Bronchial epithelial cell (primary cell): ENCODE measurements at regions not wholly inside any gene's neighbourhood (a gene's known extent, or its start where the extent isn't known, plus 50 kb on each side); places are given as distances from the start of the nearest gene placed in this dataset.

Experiments used
- DNase-seq: peaks from one replicate; pipeline ENCODE4 v3.0.0-alpha.2; 2010; ENCODE audit warnings: low read depth
- FAIRE-seq: peaks from 2 replicates; lab custom pipeline; 2011; peaks lifted over from hg19 to GRCh38; lab: Jason Lieb, UNC
- H3K27me3 ChIP-seq: 2 replicates; pipeline ENCODE4 v1.5.1; 2011; ENCODE audit warnings: low read length; ENCODE audit not compliant: control insufficient read depth, insufficient read depth
- H3K36me3 ChIP-seq: 2 replicates; pipeline ENCODE4 v1.5.1; 2011; ENCODE audit warnings: low read length; ENCODE audit not compliant: control insufficient read depth, insufficient read depth
- H3K4me3 ChIP-seq: 2 replicates; pipeline ENCODE4 v1.5.1; 2011; ENCODE audit warnings: mild to moderate bottlenecking, low read depth, low read length, control low read depth
- TF ChIP-seq, protein P1 (sequence below): IDR thresholded peaks from 2 replicates; pipeline ENCODE4 v1.5.1; 2011; ENCODE audit warnings: mild to moderate bottlenecking, moderate library complexity, low read length, control low read depth, inconsistent platforms; ENCODE audit not compliant: insufficient read depth, severe bottlenecking

DNA sequence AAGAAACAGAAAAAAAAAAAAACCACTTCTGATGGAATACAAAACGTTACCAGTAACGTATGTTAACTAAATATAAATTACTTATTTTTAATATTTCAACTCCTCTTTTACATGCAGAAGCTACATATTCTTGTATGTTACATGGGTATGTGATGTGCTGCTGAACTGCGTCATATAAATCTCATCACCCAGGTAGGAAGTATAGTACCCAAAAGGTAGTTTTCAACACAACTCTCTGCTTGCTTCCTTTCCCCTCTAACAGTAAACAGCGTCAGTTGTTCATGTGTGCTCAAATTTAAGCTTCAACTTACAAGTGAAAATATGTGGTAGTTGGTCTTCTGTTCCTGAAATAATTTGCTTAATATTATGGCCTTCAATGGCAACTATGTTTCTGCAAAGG lies 250.0 kb upstream of the RBMY1B start:
- Histone ChIP-seq H3K36me3 (no peaks in the 10 kb centered on the region), H3K4me3 (no peak overlapping the region), H3K27me3 (no peaks in the 10 kb centered on the region)
- FAIRE-seq (no peak), DNase-seq (no peak)
- TF ChIP-seq, protein P1, sequence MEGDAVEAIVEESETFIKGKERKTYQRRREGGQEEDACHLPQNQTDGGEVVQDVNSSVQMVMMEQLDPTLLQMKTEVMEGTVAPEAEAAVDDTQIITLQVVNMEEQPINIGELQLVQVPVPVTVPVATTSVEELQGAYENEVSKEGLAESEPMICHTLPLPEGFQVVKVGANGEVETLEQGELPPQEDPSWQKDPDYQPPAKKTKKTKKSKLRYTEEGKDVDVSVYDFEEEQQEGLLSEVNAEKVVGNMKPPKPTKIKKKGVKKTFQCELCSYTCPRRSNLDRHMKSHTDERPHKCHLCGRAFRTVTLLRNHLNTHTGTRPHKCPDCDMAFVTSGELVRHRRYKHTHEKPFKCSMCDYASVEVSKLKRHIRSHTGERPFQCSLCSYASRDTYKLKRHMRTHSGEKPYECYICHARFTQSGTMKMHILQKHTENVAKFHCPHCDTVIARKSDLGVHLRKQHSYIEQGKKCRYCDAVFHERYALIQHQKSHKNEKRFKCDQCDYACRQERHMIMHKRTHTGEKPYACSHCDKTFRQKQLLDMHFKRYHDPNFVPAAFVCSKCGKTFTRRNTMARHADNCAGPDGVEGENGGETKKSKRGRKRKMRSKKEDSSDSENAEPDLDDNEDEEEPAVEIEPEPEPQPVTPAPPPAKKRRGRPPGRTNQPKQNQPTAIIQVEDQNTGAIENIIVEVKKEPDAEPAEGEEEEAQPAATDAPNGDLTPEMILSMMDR = no peak

DNA sequence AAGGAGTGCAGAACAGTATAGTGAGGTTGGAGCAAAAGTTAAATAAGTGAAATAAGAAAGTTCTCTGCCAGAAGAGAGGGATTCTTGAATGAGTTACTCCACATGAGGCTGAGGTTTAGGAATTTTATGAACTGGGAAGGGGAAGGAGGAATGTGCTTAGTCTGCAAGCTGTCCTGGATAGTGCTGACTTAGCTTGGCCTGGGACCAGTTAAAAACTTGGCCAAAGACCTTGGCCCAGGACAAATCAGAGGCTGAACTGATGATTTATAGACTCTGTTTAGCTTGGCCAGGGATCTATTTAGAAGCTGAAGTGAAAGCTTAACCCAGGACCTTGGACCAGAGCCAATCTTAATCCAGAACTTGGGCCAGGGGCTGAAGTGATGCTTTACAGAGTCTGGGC lies 244.4 kb upstream of the RBMY1B start:
- H3K36me3 ChIP-seq = no peaks in the 10 kb centered on the region
- DNase-seq (no peak), FAIRE-seq (no peak)

DNA sequence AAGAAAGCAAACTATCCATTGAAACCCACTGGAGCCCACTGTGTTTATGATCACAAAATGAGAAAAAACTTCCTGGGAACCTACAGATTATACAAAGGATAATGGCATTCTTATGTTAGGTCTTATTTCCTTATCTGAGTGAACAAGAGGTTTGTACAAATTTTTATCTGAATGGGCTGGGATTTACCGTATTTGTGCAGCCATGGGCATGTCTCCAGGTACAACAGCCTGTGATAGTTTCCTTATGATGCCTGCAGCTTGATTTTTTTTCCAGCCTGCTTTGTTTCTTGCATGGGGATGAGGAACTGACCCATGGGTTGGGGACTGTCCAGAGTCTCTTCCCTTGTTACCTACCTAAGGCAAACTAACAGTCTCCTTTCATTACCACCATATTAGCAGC lies 244.0 kb upstream of the RBMY1B start:
- Histone ChIP-seq H3K4me3 (no peak overlapping the region), H3K27me3 (no peaks in the 10 kb centered on the region), H3K36me3 (no peaks in the 10 kb centered on the region)
- TF ChIP-seq, protein P1 = no peak
- FAIRE-seq (no peak), DNase-seq (no peak)

More for the DNA sequence above, 244.4 kb upstream of the RBMY1B start:
- no peaks in the 10 kb centered on the region for H3K27me3 ChIP-seq
- H3K4me3 ChIP-seq = no peak overlapping the region
- TF ChIP-seq, protein P1 = no peak

DNA sequence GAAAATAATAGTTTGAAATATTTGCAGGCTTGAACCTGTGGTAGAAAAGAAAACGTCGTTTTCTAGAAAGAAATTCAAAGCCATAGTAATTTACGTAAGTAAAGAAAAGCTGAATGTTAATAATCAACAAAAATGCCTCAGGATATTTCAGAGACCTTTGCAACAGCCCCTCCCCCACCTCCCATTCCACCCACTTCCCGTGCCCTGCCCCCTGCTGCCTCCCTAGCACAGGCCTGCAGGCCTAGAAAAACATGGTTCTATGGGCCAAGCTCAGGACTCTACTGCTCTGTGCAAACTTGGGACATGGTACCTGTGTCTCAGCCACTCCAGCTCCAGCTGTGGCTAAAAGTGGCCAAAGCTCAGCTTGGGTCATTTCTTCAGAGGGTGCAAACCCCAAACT lies 223.4 kb upstream of the RBMY1B start:
- Histone ChIP-seq H3K36me3 (no peaks in the 10 kb centered on the region), H3K4me3 (no peak overlapping the region), H3K27me3 (no peaks in the 10 kb centered on the region)
- FAIRE-seq (no peak), DNase-seq (no peak)
- TF ChIP-seq, protein P1 = no peak

DNA sequence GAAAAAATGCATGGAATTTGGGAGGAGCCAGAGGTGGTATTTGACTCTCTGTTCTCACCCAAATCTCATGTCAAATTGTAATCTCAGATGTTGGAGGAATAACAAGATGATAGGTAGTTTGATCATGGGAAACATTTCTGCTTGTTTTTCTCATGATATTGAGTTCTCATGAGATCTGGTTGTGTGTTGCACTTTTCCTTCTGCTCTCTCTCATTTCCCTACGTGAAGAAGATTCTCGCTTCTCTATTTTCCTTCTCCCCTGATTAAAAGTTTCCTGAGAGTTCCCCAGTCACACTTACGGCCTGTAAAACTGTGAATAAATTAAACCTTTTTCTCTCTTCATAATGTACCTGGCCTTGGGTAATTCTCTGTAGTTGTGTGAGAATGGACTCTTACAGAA lies 222.2 kb upstream of the RBMY1B start:
- no peak for DNase-seq
- H3K36me3 ChIP-seq = no peaks in the 10 kb centered on the region
- TF ChIP-seq, protein P1 = no peak
- no peaks in the 10 kb centered on the region for H3K27me3 ChIP-seq
- no peak overlapping the region for H3K4me3 ChIP-seq
- no peak for FAIRE-seq

DNA sequence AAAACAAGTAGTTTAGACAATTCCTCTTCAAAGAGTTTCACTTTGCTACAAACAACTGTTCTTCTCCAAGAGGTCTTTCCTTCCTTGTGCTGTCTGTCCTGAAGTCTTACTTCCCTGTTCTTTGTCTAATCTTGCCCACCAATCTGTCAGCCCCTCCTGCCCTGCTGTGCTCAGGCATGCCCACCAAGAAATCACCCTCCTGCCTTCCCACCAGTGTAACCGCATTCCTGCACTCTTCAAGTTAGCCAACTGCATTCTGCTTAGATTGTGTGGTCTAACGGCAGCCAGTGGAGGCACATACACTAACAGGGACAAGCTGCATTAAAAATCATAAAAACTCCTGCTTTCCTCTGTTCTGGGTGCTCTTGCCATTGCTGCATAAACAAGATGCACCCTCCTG lies 215.9 kb upstream of the RBMY1B start:
- no peak overlapping the region for H3K4me3 ChIP-seq
- DNase-seq (no peak), FAIRE-seq (no peak)
- TF ChIP-seq, protein P1 = no peak
- H3K27me3 ChIP-seq = no peaks in the 10 kb centered on the region
- no peaks in the 10 kb centered on the region for H3K36me3 ChIP-seq
